Activated CD4-positive, alpha-beta T cell treated with anti-CD3 and anti-CD28 coated beads, Interleukin-2, Interleukin-6, amounts not matched to agents 100 ng/mL and 50 ng/mL, durations not matched to agents 16 hours and 8 hours (primary cell): ENCODE measurements at regions not wholly inside any gene's neighbourhood (a gene's known extent, or its start where the extent isn't known, plus 50 kb on each side); places are given as distances from the start of the nearest gene placed in this dataset.
"Not testable (repeated sequence)": the region's sequence is repeated elsewhere in the genome, so short reads cannot be mapped to it uniquely, and the experiment has no call there.

ENCODE experiments used
- DNase-seq: peaks from one replicate; pipeline ENCODE4 v3.0.0-alpha.2; 2020

GRCh38 chr16:22627043-22627442 lies 116.4 kb downstream of the NPIPB5 start:
- no peak for DNase-seq

GRCh38 chr16:22628994-22629393 lies 118.3 kb downstream of the NPIPB5 start:
- DNase-seq, result no peak

- DNase-seq, result no peak
Measured at GRCh38 chr16:22630242-22630641, 119.6 kb downstream of the NPIPB5 start.

- DNase-seq, result no peak
Measured at GRCh38 chr16:22631264-22631663, 120.6 kb downstream of the NPIPB5 start.

GRCh38 chr16:22632606-22633005 lies 121.9 kb downstream of the NPIPB5 start:
- DNase-seq, result no peak

- DNase-seq, result no peak
Measured at GRCh38 chr16:22633280-22633679, 122.6 kb downstream of the NPIPB5 start.

GRCh38 chr16:22633799-22634198 lies 123.1 kb downstream of the NPIPB5 start:
- no peak for DNase-seq

- no peak for DNase-seq
Measured at GRCh38 chr16:22634954-22635353, 124.3 kb downstream of the NPIPB5 start.

GRCh38 chr16:22635357-22635761 lies 124.7 kb downstream of the NPIPB5 start:
- no peak for DNase-seq

- no peak for DNase-seq
Measured at GRCh38 chr16:22635801-22636200, 125.1 kb downstream of the NPIPB5 start.

GRCh38 chr16:22638393-22639206 lies 127.9 kb downstream of the NPIPB5 start:
- DNase-seq, result no peak

GRCh38 chr16:22641131-22641628 lies 130.5 kb downstream of the NPIPB5 start:
- peak; percentile 32 for DNase-seq

GRCh38 chr16:22642416-22643088 lies 131.9 kb downstream of the NPIPB5 start:
- no peak for DNase-seq

GRCh38 chr16:22643203-22643602 lies 132.5 kb downstream of the NPIPB5 start:
- not testable (repeated sequence) for DNase-seq

- DNase-seq, result no peak
Measured at GRCh38 chr16:22643886-22644285, 133.2 kb downstream of the NPIPB5 start.

- DNase-seq, result no peak
Measured at GRCh38 chr16:22645868-22646267, 135.2 kb downstream of the NPIPB5 start.

- no peak for DNase-seq
Measured at GRCh38 chr16:22646948-22647556, 136.4 kb downstream of the NPIPB5 start.

- DNase-seq, result no peak
Measured at GRCh38 chr16:22648141-22648540, 137.4 kb downstream of the NPIPB5 start.

- no peak for DNase-seq
Measured at GRCh38 chr16:22648941-22649340, 138.2 kb downstream of the NPIPB5 start.

- not testable (repeated sequence) for DNase-seq
Measured at GRCh38 chr16:22651111-22651817, 140.6 kb downstream of the NPIPB5 start.

- no peak for DNase-seq
Measured at GRCh38 chr16:22652463-22652845, 141.8 kb downstream of the NPIPB5 start.

GRCh38 chr16:22653876-22654275 lies 143.2 kb downstream of the NPIPB5 start:
- DNase-seq, result no peak

- not testable (repeated sequence) for DNase-seq
Measured at GRCh38 chr16:22656573-22656972, 145.9 kb downstream of the NPIPB5 start.
